Astrocyte of the spinal cord (primary cell): ENCODE measurements at regions not wholly inside any gene's neighbourhood (a gene's known extent, or its start where the extent isn't known, plus 50 kb on each side); places are given as distances from the start of the nearest gene placed in this dataset.
"Not testable (repeated sequence)": the region's sequence is repeated elsewhere in the genome, so short reads cannot be mapped to it uniquely, and the experiment has no call there.

Experiments used
- DNase-seq: peaks from one replicate; pipeline ENCODE4 v3.0.0; 2011; ENCODE audit warnings: low read depth, low spot score
- H3K4me3 ChIP-seq: 2 replicates; pipeline ENCODE4 v1.5.1; 2011; ENCODE audit warnings: low read depth, mild to moderate bottlenecking, low read length, moderate library complexity
- CTCF ChIP-seq: IDR thresholded peaks from 2 replicates; pipeline ENCODE4 v1.5.1; 2012; ENCODE audit warnings: low read depth, mild to moderate bottlenecking, low read length, inconsistent platforms
- in situ Hi-C: cut with HindIII; loops from 2 replicates; pipeline ENCODE4 v1.10.0; 2017; ENCODE audit warnings: low sequenced_read_pairs

- no peak overlapping the region for H3K4me3 ChIP-seq
- in situ Hi-C loops = no loop called here
- no peak for TF ChIP-seq CTCF
- DNase-seq = no peak
Observed at GRCh38 chr6:134541001-134541400, 223.1 kb upstream of the SGK1 start.

DNA sequence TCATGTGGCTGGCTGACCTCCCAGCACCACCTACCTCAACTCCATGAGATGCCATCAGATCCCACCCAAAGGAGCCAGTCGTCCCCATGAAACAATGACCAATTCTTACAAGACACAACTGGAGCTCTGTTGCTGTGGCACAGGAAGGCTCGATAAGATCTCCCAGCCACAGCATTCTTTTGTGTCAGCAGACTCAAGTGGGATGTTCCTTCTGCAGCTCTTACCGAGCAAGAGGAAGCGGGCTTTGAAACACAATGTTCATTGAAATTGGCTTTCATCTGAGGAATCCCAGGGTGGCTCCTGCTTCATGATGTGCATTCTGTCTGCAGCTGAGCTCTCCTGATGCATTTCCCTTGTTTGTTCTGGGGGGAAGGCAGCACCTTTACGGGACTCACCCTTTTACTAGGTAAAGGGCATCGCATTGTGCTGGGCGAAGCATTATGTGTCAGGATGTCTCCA, 222.0 kb upstream of the SGK1 start:
- DNase-seq = no peak
- no peak for TF ChIP-seq CTCF
- in situ Hi-C loops = no loop called here
- no peak overlapping the region for H3K4me3 ChIP-seq

DNA sequence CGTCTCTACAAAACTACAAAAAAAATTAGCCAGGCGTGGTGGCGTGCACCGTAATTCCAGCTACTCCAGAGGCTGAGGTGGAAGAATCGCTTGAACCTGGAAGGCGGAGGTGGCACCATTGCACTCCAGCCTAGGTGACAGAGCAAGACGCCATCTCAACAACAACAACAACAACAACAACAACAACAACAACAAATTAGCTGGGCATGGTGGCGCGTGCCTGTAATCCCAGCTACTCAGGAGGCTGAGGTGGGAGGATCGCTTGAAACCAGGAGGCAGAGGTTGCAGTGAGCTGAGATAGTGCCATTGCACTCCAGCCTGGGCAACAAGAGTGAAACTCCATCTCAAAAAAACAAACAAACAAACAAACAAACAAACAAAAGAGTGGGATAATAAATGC, 219.9 kb upstream of the SGK1 start:
- in situ Hi-C loops, H3K4me3 ChIP-seq, DNase-seq: not testable (repeated sequence)

DNA sequence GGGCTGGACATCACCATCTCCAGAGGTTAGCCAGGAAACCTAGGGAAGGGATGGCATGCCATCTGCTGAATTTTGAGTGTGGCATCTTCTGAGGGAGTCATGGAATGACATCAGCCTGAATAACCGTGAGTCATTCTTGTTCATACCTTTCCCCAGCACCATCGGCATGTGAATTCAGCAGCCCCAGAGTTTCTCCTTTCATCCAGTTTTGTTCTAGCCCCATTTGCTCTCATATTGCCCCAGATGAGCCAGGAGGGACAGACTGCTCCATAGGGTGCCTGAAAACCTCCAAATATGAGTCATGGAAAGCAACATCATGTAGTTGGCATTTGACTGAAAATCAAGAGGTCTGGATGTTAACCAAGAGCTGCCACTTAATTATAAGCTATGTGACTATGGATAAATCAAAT, 219.2 kb upstream of the SGK1 start:
- DNase-seq = peak; percentile 93
- H3K4me3 ChIP-seq = no peak overlapping the region
- TF ChIP-seq CTCF = no peak
- in situ Hi-C loops = no loop called here

DNA sequence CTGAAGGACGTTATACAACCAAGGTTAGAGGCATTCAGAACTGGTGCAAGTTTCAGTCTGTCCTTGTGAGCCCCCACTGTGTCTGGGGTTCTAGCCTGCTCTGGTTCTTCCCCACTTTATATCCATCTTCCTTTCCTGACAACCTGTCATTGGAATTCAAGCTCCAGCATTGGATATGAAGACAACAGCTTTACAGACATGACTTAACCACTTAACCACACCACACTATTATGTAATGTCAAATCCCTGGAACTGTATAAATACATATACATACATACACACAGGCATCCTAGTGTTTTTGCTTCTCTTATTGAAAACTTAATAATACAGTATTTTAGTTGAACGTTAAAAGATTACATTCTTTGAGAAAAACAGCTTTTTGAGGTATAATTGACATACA, 217.9 kb upstream of the SGK1 start:
- in situ Hi-C loops = no loop called here

DNA sequence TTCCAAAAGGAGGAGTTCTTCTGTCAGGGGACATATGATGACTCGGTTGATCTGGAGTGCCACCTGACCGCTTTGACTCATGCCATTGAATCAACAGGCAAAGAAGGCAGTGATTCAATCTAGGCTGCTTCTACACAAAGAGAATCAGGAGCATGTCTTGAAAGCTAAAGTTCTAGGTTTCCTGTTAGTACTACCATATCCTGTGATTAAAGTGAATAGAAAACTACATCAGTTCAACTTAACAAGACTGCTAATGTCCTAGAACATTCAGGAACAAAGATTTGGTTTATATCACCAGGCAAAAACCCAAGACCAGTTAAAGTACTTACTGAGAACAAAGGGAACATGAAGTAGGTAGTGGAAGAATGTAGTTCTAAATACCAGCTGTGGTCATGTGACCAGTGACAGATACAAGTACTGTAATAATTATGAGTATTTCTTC, 216.8 kb upstream of the SGK1 start:
- H3K4me3 ChIP-seq = no peak overlapping the region
- no peak for TF ChIP-seq CTCF
- in situ Hi-C loops = no loop called here
- peak; percentile 61 for DNase-seq

More for the DNA sequence above, 217.9 kb upstream of the SGK1 start:
- no peak for DNase-seq
- H3K4me3 ChIP-seq = no peak overlapping the region
- no peak for TF ChIP-seq CTCF

- no peak overlapping the region for H3K4me3 ChIP-seq
- in situ Hi-C loops = no loop called here
- DNase-seq = no peak
- TF ChIP-seq CTCF = no peak
Observed at GRCh38 chr6:134533991-134534390, 216.1 kb upstream of the SGK1 start.
